HG03469 (cell line): ENCODE measurements at regions not wholly inside any gene's neighbourhood (a gene's known extent, or its start where the extent isn't known, plus 50 kb on each side); places are given as distances from the start of the nearest gene placed in this dataset.
A peak's percentile ranks its signal among the peaks of the same experiment; 100 is the strongest.

ENCODE experiments used
- ATAC-seq: cut with Tn5 transposase; IDR thresholded peaks from one replicate; pipeline ENCODE4 v1.9.1; 2021; ENCODE audit warnings: mild to moderate bottlenecking, moderate library complexity, moderate number of reproducible peaks; ENCODE audit not compliant: unreplicated experiment

GRCh38 chr13:110965038-110965754 is 50.3 kb upstream of the ANKRD10 start:
- peak; percentile 97 for ATAC-seq
